ENCODE measurements at regions not wholly inside any gene's neighbourhood (a gene's known extent, or its start where the extent isn't known, plus 50 kb on each side); places are given as distances from the start of the nearest gene placed in this dataset.

- Histone ChIP-seq H3K36me3 (ENCODE audit: control insufficient read depth, insufficient read depth, low read length) (no peaks in the 10 kb centered on the region), H3K9me3 (ENCODE audit: control insufficient read depth, insufficient read depth, low read depth, low read length) (no peaks in the 10 kb centered on the region), H3K4me3 (ENCODE audit: low read depth in 2 of 2, low read length in 2 of 2) (no peak overlapping the region), H3K27ac (ENCODE audit: low read length) (no peak overlapping the region), H3K27me3 (ENCODE audit: control insufficient read depth, insufficient read depth, low read length) (no peaks in the 10 kb centered on the region), H3K4me1 (ENCODE audit: control insufficient read depth, insufficient read depth, low read length) (no peaks in the 10 kb centered on the region)
- DNase-seq (ENCODE audit: low read depth, low spot score) = no peak
- ChIA-PET CTCF (interaction anchor here (0.5 kb wide), 1 partner anchor 146 kb away, joined by 11 read pairs; no protein-coding TSS in a partner anchor), POLR2A (no interaction called here)
- intact Hi-C loops (cut with micrococcal nuclease; ENCODE audit: unreplicated experiment) (no loop called here), in situ Hi-C loops (cut with HindIII; ENCODE audit: low pct_unique_long_range_greater_than_20kb, low sequenced_read_pairs) (no loop called here)
- ATAC-seq = no peak
- no TSS peak for BruUV-seq (replicated peaks)
- TF ChIP-seq CTCF (IDR thresholded peaks at IDR 0.05) (no peak), TCF7L2 (IDR thresholded peaks at IDR 0.05; ENCODE audit: low read depth, low read length) (no peak), POLR2AphosphoS5 (IDR thresholded peaks at IDR 0.05; ENCODE audit: low read depth, low read length) (no peak), REST (IDR thresholded peaks at IDR 0.05; ENCODE audit: insufficient read depth in 1 of 2, low read depth in 2 of 2, low read length in 1 of 2) (no peak)
Observed at GRCh38 chr5:113900141-113900540, 386.6 kb downstream of the YTHDC2 start.

- CTCF ChIA-PET = interaction anchor here (0.5 kb wide), 1 partner anchor 147 kb away, joined by 11 read pairs; no protein-coding TSS in a partner anchor
- BruUV-seq (replicated peaks) = no TSS peak
- ATAC-seq = no peak
- Histone ChIP-seq H3K9me3 (ENCODE audit: control insufficient read depth, insufficient read depth, low read depth, low read length) (no peaks in the 10 kb centered on the region), H3K27ac (ENCODE audit: low read length) (no peak overlapping the region), H3K4me1 (ENCODE audit: control insufficient read depth, insufficient read depth, low read length) (no peaks in the 10 kb centered on the region), H3K4me3 (ENCODE audit: low read depth in 2 of 2, low read length in 2 of 2) (no peak overlapping the region), H3K27me3 (ENCODE audit: control insufficient read depth, insufficient read depth, low read length) (no peaks in the 10 kb centered on the region), H3K36me3 (ENCODE audit: control insufficient read depth, insufficient read depth, low read length) (no peaks in the 10 kb centered on the region)
- no peak for TF ChIP-seq POLR2AphosphoS5 (IDR thresholded peaks at IDR 0.05; ENCODE audit: low read depth, low read length)
- no peak for TF ChIP-seq REST (IDR thresholded peaks at IDR 0.05; ENCODE audit: insufficient read depth in 1 of 2, low read depth in 2 of 2, low read length in 1 of 2)
- no peak for TF ChIP-seq TCF7L2 (IDR thresholded peaks at IDR 0.05; ENCODE audit: low read depth, low read length)
- TF ChIP-seq CTCF (IDR thresholded peaks at IDR 0.05) = no peak
- no peak for TF ChIP-seq SIN3A (IDR thresholded peaks at IDR 0.05; ENCODE audit: borderline replicate concordance, insufficient read depth, low read depth, low read length)
- in situ Hi-C loops (cut with HindIII; ENCODE audit: low pct_unique_long_range_greater_than_20kb, low sequenced_read_pairs) (no loop called here), intact Hi-C loops (cut with micrococcal nuclease; ENCODE audit: unreplicated experiment) (no loop called here)
- no peak for DNase-seq (ENCODE audit: low read depth, low spot score)
- POLR2A ChIA-PET = no interaction called here
Observed at GRCh38 chr5:113900816-113901215, 387.3 kb downstream of the YTHDC2 start.

All from Panc1 (cell line).